ENCODE measurements at regions not wholly inside any gene's neighbourhood (a gene's known extent, or its start where the extent isn't known, plus 50 kb on each side); places are given as distances from the start of the nearest gene placed in this dataset.
"Not testable (repeated sequence)": the region's sequence is repeated elsewhere in the genome, so short reads cannot be mapped to it uniquely, and the experiment has no call there.

DNA sequence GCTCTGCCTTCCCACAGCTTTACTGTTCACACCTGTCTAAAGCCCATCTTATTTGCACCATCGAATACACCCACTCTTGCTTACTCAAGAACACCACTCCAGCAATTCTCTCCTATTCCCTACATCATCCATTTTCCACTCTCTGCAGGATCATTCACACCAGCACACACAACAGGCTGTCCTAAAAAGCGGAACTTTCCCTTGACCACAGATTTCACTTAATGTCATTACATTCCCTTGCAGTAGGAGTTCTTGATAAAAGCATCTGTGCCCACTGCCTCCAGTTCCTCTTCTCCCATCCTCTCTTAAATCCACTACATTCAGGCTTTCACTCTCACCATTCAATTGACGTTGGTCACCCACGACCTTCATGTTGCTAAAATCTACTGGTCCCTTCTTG lies 103.0 kb upstream of the PABPC3 start:
- not testable (repeated sequence) for TF ChIP-seq CTCF, POLR2A, EP300 (IDR thresholded peaks at IDR 0.05)

Measured in ovary (tissue), 3 donors.